ENCODE measurements at regions not wholly inside any gene's neighbourhood (a gene's known extent, or its start where the extent isn't known, plus 50 kb on each side); places are given as distances from the start of the nearest gene placed in this dataset.

- intact Hi-C loops (cut with DNase I, micrococcal nuclease) = no loop called here
- Histone ChIP-seq H3K4me3 (no peak overlapping the region), H3K4me1 (ENCODE audit: low read depth) (no peaks in the 10 kb centered on the region), H3K36me3 (ENCODE audit: low read depth) (no peaks in the 10 kb centered on the region), H3K9me3 (no peaks in the 10 kb centered on the region)
- TF ChIP-seq, protein P1, sequence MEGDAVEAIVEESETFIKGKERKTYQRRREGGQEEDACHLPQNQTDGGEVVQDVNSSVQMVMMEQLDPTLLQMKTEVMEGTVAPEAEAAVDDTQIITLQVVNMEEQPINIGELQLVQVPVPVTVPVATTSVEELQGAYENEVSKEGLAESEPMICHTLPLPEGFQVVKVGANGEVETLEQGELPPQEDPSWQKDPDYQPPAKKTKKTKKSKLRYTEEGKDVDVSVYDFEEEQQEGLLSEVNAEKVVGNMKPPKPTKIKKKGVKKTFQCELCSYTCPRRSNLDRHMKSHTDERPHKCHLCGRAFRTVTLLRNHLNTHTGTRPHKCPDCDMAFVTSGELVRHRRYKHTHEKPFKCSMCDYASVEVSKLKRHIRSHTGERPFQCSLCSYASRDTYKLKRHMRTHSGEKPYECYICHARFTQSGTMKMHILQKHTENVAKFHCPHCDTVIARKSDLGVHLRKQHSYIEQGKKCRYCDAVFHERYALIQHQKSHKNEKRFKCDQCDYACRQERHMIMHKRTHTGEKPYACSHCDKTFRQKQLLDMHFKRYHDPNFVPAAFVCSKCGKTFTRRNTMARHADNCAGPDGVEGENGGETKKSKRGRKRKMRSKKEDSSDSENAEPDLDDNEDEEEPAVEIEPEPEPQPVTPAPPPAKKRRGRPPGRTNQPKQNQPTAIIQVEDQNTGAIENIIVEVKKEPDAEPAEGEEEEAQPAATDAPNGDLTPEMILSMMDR (IDR thresholded peaks at IDR 0.05) = no peak
- no peak for DNase-seq
- no peak for ATAC-seq
These were observed 1001.7 kb downstream of the HACE1 start for GRCh38 chr6:103858003-103858402.

DNA sequence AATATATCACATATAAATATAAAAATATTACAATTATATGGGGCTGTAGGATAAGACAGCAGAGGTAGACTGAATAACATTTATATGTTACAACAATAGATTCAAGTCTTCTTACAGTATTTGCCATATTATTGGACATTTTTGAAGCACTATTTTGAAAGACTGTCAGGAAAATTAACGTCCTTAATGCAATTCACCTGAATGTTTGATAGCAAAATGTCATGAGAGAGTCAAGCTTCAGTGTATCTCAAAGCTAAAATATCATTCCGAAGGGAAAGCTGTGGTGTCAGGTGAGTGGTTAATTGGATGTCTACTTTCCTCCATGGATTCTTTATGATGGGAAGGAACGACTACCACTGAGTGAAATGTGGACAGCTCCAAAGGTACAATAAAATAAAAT, 1004.0 kb downstream of the HACE1 start:
- H3K36me3 ChIP-seq (ENCODE audit: low read depth) = no peaks in the 10 kb centered on the region
- no peak for DNase-seq
- H3K9me3 ChIP-seq = no peaks in the 10 kb centered on the region
- TF ChIP-seq, protein P1 (IDR thresholded peaks at IDR 0.05) = no peak
- intact Hi-C loops (cut with DNase I, micrococcal nuclease) = no loop called here
- no peaks in the 10 kb centered on the region for H3K4me1 ChIP-seq (ENCODE audit: low read depth)
- H3K4me3 ChIP-seq = no peak overlapping the region
- ATAC-seq = no peak

- ATAC-seq = no peak
These were observed 1005.7 kb downstream of the HACE1 start for GRCh38 chr6:103854059-103854458.

GRCh38 chr6:103838457-103838856, 1021.3 kb downstream of the HACE1 start:
- H3K4me1 ChIP-seq (ENCODE audit: low read depth) = no peaks in the 10 kb centered on the region
- intact Hi-C loops (cut with DNase I, micrococcal nuclease) = no loop called here
- ATAC-seq (no peak), DNase-seq (no peak)
- no peaks in the 10 kb centered on the region for H3K9me3 ChIP-seq
- H3K4me3 ChIP-seq = no peak overlapping the region
- no peaks in the 10 kb centered on the region for H3K36me3 ChIP-seq (ENCODE audit: low read depth)
- TF ChIP-seq, protein P1 (IDR thresholded peaks at IDR 0.05) = no peak

More at GRCh38 chr6:103854059-103854458, 1005.7 kb downstream of the HACE1 start:
- H3K4me3 ChIP-seq = no peak overlapping the region
- TF ChIP-seq, protein P1 (IDR thresholded peaks at IDR 0.05) = no peak
- no peaks in the 10 kb centered on the region for H3K4me1 ChIP-seq (ENCODE audit: low read depth)
- no peak for DNase-seq
- no peaks in the 10 kb centered on the region for H3K9me3 ChIP-seq
- intact Hi-C loops (cut with DNase I, micrococcal nuclease) = no loop called here
- no peaks in the 10 kb centered on the region for H3K36me3 ChIP-seq (ENCODE audit: low read depth)

DNA sequence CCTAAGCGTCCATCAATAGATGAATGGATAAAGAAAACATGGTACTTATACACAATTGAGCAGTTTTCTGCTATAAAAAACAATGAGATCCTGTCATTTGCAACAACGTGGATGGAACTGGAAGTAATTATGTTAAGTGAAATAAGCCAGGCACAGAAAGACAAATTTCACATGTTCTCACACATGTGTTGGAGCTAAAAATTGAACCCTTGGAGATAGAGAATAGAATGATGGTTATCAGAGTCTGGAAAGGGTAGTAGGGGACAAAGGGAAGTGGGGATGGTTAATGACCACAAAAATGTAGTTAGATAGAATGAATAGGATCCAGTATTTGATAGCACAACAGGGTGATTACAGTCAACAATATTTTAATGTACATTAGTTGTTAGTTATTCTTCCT, 1033.5 kb downstream of the HACE1 start:
- Histone ChIP-seq H3K9me3 (no peaks in the 10 kb centered on the region), H3K4me3 (no peak overlapping the region), H3K4me1 (ENCODE audit: low read depth) (no peaks in the 10 kb centered on the region), H3K36me3 (ENCODE audit: low read depth) (no peaks in the 10 kb centered on the region)
- no peak for DNase-seq
- no peak for ATAC-seq
- TF ChIP-seq, protein P1 (IDR thresholded peaks at IDR 0.05) = no peak
- intact Hi-C loops (cut with DNase I, micrococcal nuclease) = no loop called here

GRCh38 chr6:103820148-103820547, 1039.6 kb downstream of the HACE1 start:
- no peaks in the 10 kb centered on the region for H3K4me1 ChIP-seq (ENCODE audit: low read depth)
- H3K9me3 ChIP-seq = no peaks in the 10 kb centered on the region
- TF ChIP-seq, protein P1 (IDR thresholded peaks at IDR 0.05) = no peak
- no peaks in the 10 kb centered on the region for H3K36me3 ChIP-seq (ENCODE audit: low read depth)
- ATAC-seq (no peak), DNase-seq (no peak)
- intact Hi-C loops (cut with DNase I, micrococcal nuclease) = no loop called here
- no peak overlapping the region for H3K4me3 ChIP-seq

Measured in mucosa of descending colon (tissue), 3 donors.